H1 (cell line): ENCODE measurements at regions not wholly inside any gene's neighbourhood (a gene's known extent, or its start where the extent isn't known, plus 50 kb on each side); places are given as distances from the start of the nearest gene placed in this dataset.

Experiments
- CTCF ChIA-PET: fragments of 300-600 bp; sonication (Branson Sonifier 250); formaldehyde crosslinking; loops from one replicate; lab custom pipeline; 2021; ENCODE audit not compliant: partially characterized antibody; lab: Charles Lee
- POLR2A ChIA-PET: fragments of 300-600 bp; sonication (Branson Sonifier 250); formaldehyde crosslinking; loops from one replicate; lab custom pipeline; 2021; ENCODE audit warnings: inconsistent platforms; ENCODE audit not compliant: partially characterized antibody; lab: Charles Lee
- DNase-seq, 2 experiments: peaks; one replicate each; pipeline versions ENCODE4 v3.0.0 to v3.0.0-alpha.2; 2010 to 2022; ENCODE audit warnings: low spot score in 2 of 2, low read depth in 1 of 2, mixed read lengths in 1 of 2
- FAIRE-seq: peaks from 2 replicates; lab custom pipeline; 2011; peaks lifted over from hg19 to GRCh38; lab: Jason Lieb, UNC
- H2AFZ ChIP-seq: 2 replicates; pipeline ENCODE4 v1.8.1; 2012; ENCODE audit warnings: low read length, inconsistent platforms
- H2AK5ac ChIP-seq: 2 replicates; pipeline ENCODE4 v1.6.1; 2013; ENCODE audit warnings: low read depth, low read length
- H2BK120ac ChIP-seq: replicated peaks from 2 replicates; pipeline ENCODE3; 2013; ENCODE audit warnings: low read depth, low read length, inconsistent platforms
- H2BK12ac ChIP-seq: 2 replicates; pipeline ENCODE4 v1.6.1; 2013; ENCODE audit warnings: low read depth, low read length
- H2BK15ac ChIP-seq: 2 replicates; pipeline ENCODE4 v1.6.1; 2013; ENCODE audit warnings: low read length
- H2BK20ac ChIP-seq: 2 replicates; pipeline ENCODE4 v1.6.1; 2013; ENCODE audit warnings: low read length
- H2BK5ac ChIP-seq: 2 replicates; pipeline ENCODE4 v1.6.1; 2013; ENCODE audit warnings: low read depth, low read length
- H3K14ac ChIP-seq: 2 replicates; pipeline ENCODE4 v1.6.1; 2013; ENCODE audit warnings: inconsistent platforms; ENCODE audit not compliant: insufficient read length
- H3K18ac ChIP-seq: 2 replicates; pipeline ENCODE4 v1.6.1; 2013; ENCODE audit warnings: low read length; ENCODE audit errors: extremely low read depth
- H3K23ac ChIP-seq: 2 replicates; pipeline ENCODE4 v1.6.1; 2013; ENCODE audit warnings: inconsistent platforms; ENCODE audit not compliant: insufficient read length
- H3K23me2 ChIP-seq: 2 replicates; pipeline ENCODE4 v1.6.1; 2013; ENCODE audit warnings: low read depth, low read length
- H3K27ac ChIP-seq: 2 replicates; pipeline ENCODE4 v1.6.1; 2011; ENCODE audit warnings: low read depth, low read length, inconsistent platforms
- H3K27me3 ChIP-seq, 4 experiments: replicated peaks in 1 of 4; 1 replicate in 1 of 4; 2 replicates in 3 of 4; pipeline versions ENCODE4 v1.6.1 to v1.8.1; 2011 to 2013; ENCODE audit warnings: low read length in 3 of 4, mild to moderate bottlenecking in 3 of 4, inconsistent platforms in 2 of 4, mixed read lengths in 2 of 4, moderate library complexity in 1 of 4; ENCODE audit not compliant: control insufficient read depth in 3 of 4, insufficient read depth in 3 of 4; ENCODE audit errors: extremely low read depth in 1 of 4
- H3K36me3 ChIP-seq, 4 experiments: 2 replicates each; pipeline versions ENCODE4 v1.6.1 to v1.8.1; 2011 to 2013; ENCODE audit warnings: mild to moderate bottlenecking in 4 of 4, low read length in 3 of 4, moderate library complexity in 2 of 4, control low read depth in 1 of 4, inconsistent platforms in 1 of 4; ENCODE audit not compliant: insufficient read depth in 4 of 4, control insufficient read depth in 2 of 4
- H3K4ac ChIP-seq: replicated peaks from 2 replicates; pipeline ENCODE3; 2013; ENCODE audit warnings: low read length, low read depth, mixed read lengths, inconsistent platforms; ENCODE audit not compliant: insufficient read length
- H3K4me1 ChIP-seq, 4 experiments: replicated peaks in 1 of 4; 1 replicate in 1 of 4; 2 replicates in 3 of 4; pipeline versions ENCODE4 v1.6.1 to v1.8.1; 2011 to 2013; ENCODE audit warnings: low read length in 3 of 4, inconsistent platforms in 2 of 4, mixed read lengths in 1 of 4; ENCODE audit not compliant: insufficient read depth in 4 of 4, control insufficient read depth in 3 of 4
- H3K4me2 ChIP-seq, 2 experiments: 2 replicates each; pipeline versions ENCODE4 v1.6.1 to v1.8.1; 2011 to 2013; ENCODE audit warnings: low read depth in 2 of 2, low read length in 2 of 2, control low read depth in 1 of 2, inconsistent platforms in 1 of 2, mild to moderate bottlenecking in 1 of 2; ENCODE audit not compliant: insufficient read depth in 1 of 2
- H3K4me3 ChIP-seq, 4 experiments: fragments of 200-600, 300-600 bp in 1 of 4; sonication (generic), shearing (Covaris generic), sonication (Bioruptor Twin) in 1 of 4; 2 replicates each; pipeline versions ENCODE4 v1.5.1 to v1.8.1; 2011 to 2016; ENCODE audit warnings: low read length in 4 of 4, low read depth in 3 of 4, control low read depth in 2 of 4, inconsistent platforms in 2 of 4, mild to moderate bottlenecking in 2 of 4, mixed read lengths in 1 of 4, moderate library complexity in 1 of 4; ENCODE audit not compliant: insufficient read depth in 2 of 4; ENCODE audit errors: extremely low read depth in 1 of 4
- H3K56ac ChIP-seq: replicated peaks from 2 replicates; pipeline ENCODE3; 2013; ENCODE audit warnings: low read depth, mild to moderate bottlenecking, mixed read lengths, low read length, inconsistent platforms; ENCODE audit not compliant: insufficient read length
- H3K79me1 ChIP-seq: 2 replicates; pipeline ENCODE4 v1.6.1; 2013; ENCODE audit warnings: low read depth, low read length, control low read depth
- H3K79me2 ChIP-seq, 2 experiments: 2 replicates each; pipeline versions ENCODE4 v1.6.1 to v1.8.1; 2012 to 2013; ENCODE audit warnings: low read length in 2 of 2, mild to moderate bottlenecking in 2 of 2, inconsistent platforms in 1 of 2; ENCODE audit not compliant: insufficient read depth in 2 of 2, control insufficient read depth in 1 of 2
- H3K9ac ChIP-seq, 4 experiments: replicated peaks in 1 of 4; 1 replicate in 1 of 4; 2 replicates in 3 of 4; pipeline versions ENCODE4 v1.6.1 to v1.8.1; 2011 to 2013; ENCODE audit warnings: low read depth in 3 of 4, low read length in 3 of 4, control low read depth in 2 of 4, mild to moderate bottlenecking in 2 of 4, moderate library complexity in 2 of 4, inconsistent platforms in 1 of 4; ENCODE audit errors: extremely low read depth in 1 of 4
- H3K9me3 ChIP-seq, 2 experiments: 2 replicates each; pipeline versions ENCODE4 v1.6.1 to v1.8.1; 2012 to 2013; ENCODE audit warnings: mild to moderate bottlenecking in 2 of 2, moderate library complexity in 2 of 2, control low read depth in 1 of 2, inconsistent platforms in 1 of 2, low read depth in 1 of 2, low read length in 1 of 2, mixed read lengths in 1 of 2; ENCODE audit not compliant: insufficient read depth in 2 of 2
- H4K20me1 ChIP-seq, 2 experiments: replicated peaks in 1 of 2; 2 replicates each; pipeline versions ENCODE3 to v1.8.1; 2011 to 2013; ENCODE audit warnings: inconsistent platforms in 2 of 2, low read length in 2 of 2, mild to moderate bottlenecking in 1 of 2; ENCODE audit not compliant: insufficient read depth in 2 of 2, control insufficient read depth in 1 of 2
- H4K5ac ChIP-seq: 2 replicates; pipeline ENCODE4 v1.6.1; 2013; ENCODE audit warnings: low read length, low read depth, mixed read lengths, inconsistent platforms; ENCODE audit not compliant: insufficient read length
- H4K8ac ChIP-seq: 2 replicates; pipeline ENCODE4 v1.8.0; 2013; ENCODE audit warnings: mild to moderate bottlenecking, moderate library complexity, low read length, inconsistent platforms; ENCODE audit not compliant: insufficient read depth; ENCODE audit errors: extremely low read depth
- H4K91ac ChIP-seq: replicated peaks from 2 replicates; pipeline ENCODE3; 2013; ENCODE audit warnings: low read length, mixed read lengths, inconsistent platforms; ENCODE audit not compliant: insufficient read length
- ATF3 ChIP-seq: IDR thresholded peaks from 2 replicates; pipeline ENCODE4 v1.6.1; 2011; ENCODE audit warnings: low read depth, mild to moderate bottlenecking, low read length; ENCODE audit not compliant: insufficient read depth
- CHD1 ChIP-seq: IDR thresholded peaks from 2 replicates; pipeline ENCODE4 v1.6.1; 2012; ENCODE audit warnings: low read depth, low read length, improper control_type of control experiment
- CHD2 ChIP-seq: IDR thresholded peaks from 2 replicates; pipeline ENCODE4 v1.6.1; 2012; ENCODE audit warnings: low read length, improper control_type of control experiment
- CREB1 ChIP-seq: IDR thresholded peaks from 2 replicates; pipeline ENCODE4 v1.6.1; 2012; ENCODE audit warnings: inconsistent platforms
- EGR1 ChIP-seq: IDR thresholded peaks from 2 replicates; pipeline ENCODE4 v1.6.1; 2011; ENCODE audit warnings: low read depth, low read length, borderline replicate concordance
- HDAC6 ChIP-seq: IDR thresholded peaks from one replicate; pipeline ENCODE4 v1.7.1; 2012; ENCODE audit warnings: low read depth, mild to moderate bottlenecking, inconsistent platforms, low read length, moderate library complexity
- JUND ChIP-seq: IDR thresholded peaks from 2 replicates; pipeline ENCODE4 v1.6.1; 2011; ENCODE audit warnings: mild to moderate bottlenecking, improper control_type of control experiment, low read length
- KDM5A ChIP-seq: fragments of 200-600 bp; IDR thresholded peaks from 2 replicates; pipeline ENCODE4 v1.7.1; 2012; ENCODE audit warnings: mild to moderate bottlenecking, low read length, inconsistent platforms, mixed read lengths
- NANOG ChIP-seq: IDR thresholded peaks from 2 replicates; pipeline ENCODE4 v1.6.1; 2011; ENCODE audit warnings: low read length, low read depth, mild to moderate bottlenecking, inconsistent platforms; ENCODE audit not compliant: insufficient read depth, poor library complexity, severe bottlenecking
- POLR2A ChIP-seq, 2 experiments: IDR thresholded peaks; 1 replicate in 1 of 2; 2 replicates in 1 of 2; pipeline ENCODE4 v1.6.1; 2011; ENCODE audit warnings: low read depth in 2 of 2, low read length in 2 of 2, mild to moderate bottlenecking in 2 of 2; ENCODE audit errors: control extremely low read depth in 1 of 2
- RBBP5 ChIP-seq: IDR thresholded peaks from 2 replicates; pipeline ENCODE4 v1.7.1; 2012; ENCODE audit warnings: low read depth, mild to moderate bottlenecking, inconsistent platforms, low read length, moderate library complexity, borderline replicate concordance
- SP4 ChIP-seq: IDR thresholded peaks from 2 replicates; pipeline ENCODE4 v1.6.1; 2012; ENCODE audit warnings: low read length, inconsistent platforms
- SRF ChIP-seq: IDR thresholded peaks from 2 replicates; pipeline ENCODE4 v1.6.1; 2011; ENCODE audit warnings: mild to moderate bottlenecking, low read depth, low read length, moderate library complexity
- SUZ12 ChIP-seq: fragments of 200-600 bp; sonication (generic); IDR thresholded peaks from 2 replicates; pipeline ENCODE4 v1.6.1; 2012; ENCODE audit warnings: mild to moderate bottlenecking, inconsistent platforms, low read length, moderate library complexity, mixed read lengths
- TBP ChIP-seq: IDR thresholded peaks from 2 replicates; pipeline ENCODE4 v1.6.1; 2011; ENCODE audit warnings: low read depth, low read length, improper control_type of control experiment
- TCF12 ChIP-seq: IDR thresholded peaks from 2 replicates; pipeline ENCODE4 v1.6.1; 2011; ENCODE audit warnings: low read depth, mild to moderate bottlenecking, low read length
- YY1 ChIP-seq: IDR thresholded peaks from 2 replicates; pipeline ENCODE4 v1.6.1; 2011; ENCODE audit warnings: low read depth, mild to moderate bottlenecking, low read length
- WGBS, 2 experiments: shearing (Covaris generic) in 1 of 2; methylation state at CpG; one replicate each; pipeline versions ENCODE4 v1.1.6 to v1.1.7; 2013 to 2015; ENCODE audit warnings: low lambda C conversion rate in 2 of 2, mixed read lengths in 2 of 2, inconsistent platforms in 1 of 2, low coverage in 1 of 2, missing lambda C conversion rate in 1 of 2; ENCODE audit not compliant: insufficient replicate concordance in 2 of 2, insufficient coverage in 1 of 2, insufficient read length in 1 of 2; ENCODE audit errors: extremely low coverage in 1 of 2, missing lambda C conversion rate in 1 of 2; 5-methylcytosine and 5-hydroxymethylcytosine counted together

GRCh38 chr6:22807261-22807660 is 237.9 kb downstream of the HDGFL1 start:
- no peaks in the 10 kb centered on the region for H3K36me3 ChIP-seq
- no peak overlapping the region for H2BK15ac ChIP-seq
- no peaks in the 10 kb centered on the region for H3K79me1 ChIP-seq
- no peak overlapping the region for H2BK120ac ChIP-seq
- no peak overlapping the region for H3K23ac ChIP-seq
- H2BK12ac ChIP-seq = peak overlapping the region; percentile 31; the same call in 1 of the 2 replicates
- H3K27ac ChIP-seq = no peak overlapping the region
- CTCF ChIA-PET = interaction anchor here (1.2 kb wide), 1 partner anchor 627 kb away, joined by 3 read pairs; no protein-coding TSS in a partner anchor
- no peak overlapping the region for H3K56ac ChIP-seq
- H3K4me1 ChIP-seq = peaks cover 0 to 10% (median 3%) of the 10 kb centered on the region in 4 experiments; a peak in 4 of 7 replicates
- H3K4me2 ChIP-seq = no peak overlapping the region
- WGBS, 2 experiments = 94% methylated on average over 1 of the region's 1 CpG; no CpG with 5 or more reads in 1 of the 2 experiments
- no peak for DNase-seq
- H3K27me3 ChIP-seq = no peaks in the 10 kb centered on the region
- H4K20me1 ChIP-seq = no peaks in the 10 kb centered on the region
- no peak overlapping the region for H2BK20ac ChIP-seq
- no peak overlapping the region for H3K18ac ChIP-seq
- FAIRE-seq = no peak
- no peak overlapping the region for H4K5ac ChIP-seq
- H3K14ac ChIP-seq = no peak overlapping the region
- no peaks in the 10 kb centered on the region for H3K79me2 ChIP-seq
- H3K23me2 ChIP-seq = no peaks in the 10 kb centered on the region
- H4K91ac ChIP-seq = no peak overlapping the region
- H2AK5ac ChIP-seq = no peak overlapping the region
- H3K9me3 ChIP-seq = no peaks in the 10 kb centered on the region
- no peak overlapping the region; the same call in 1 of the 2 replicates for H2BK5ac ChIP-seq
- H3K4ac ChIP-seq = no peak overlapping the region
- no peak overlapping the region for H3K4me3 ChIP-seq
- H3K9ac ChIP-seq = no peak overlapping the region
- no peak overlapping the region for H4K8ac ChIP-seq
- POLR2A ChIA-PET = no interaction called here
- H2AFZ ChIP-seq = no peak overlapping the region
- TF ChIP-seq KDM5A (no peak), YY1 (no peak), TBP (no peak), ATF3 (no peak), SRF (no peak), EGR1 (no peak), HDAC6 (no peak), CREB1 (no peak), JUND (no peak), SP4 (no peak), RBBP5 (no peak), CHD1 (no peak), SUZ12 (no peak), NANOG (no peak), POLR2A (IDR thresholded peaks at IDR 0.05; ENCODE audit: control extremely low read depth in 1 of 2, low read depth in 2 of 2, low read length in 2 of 2) (no peak), TCF12 (no peak), CHD2 (no peak)
